LNCaP clone FGC (cell line): ENCODE measurements at regions not wholly inside any gene's neighbourhood (a gene's known extent, or its start where the extent isn't known, plus 50 kb on each side); places are given as distances from the start of the nearest gene placed in this dataset.
"Not testable (repeated sequence)": the region's sequence is repeated elsewhere in the genome, so short reads cannot be mapped to it uniquely, and the experiment has no call there.

ENCODE experiments used
- DNase-seq: peaks from one replicate; pipeline ENCODE4 v3.0.0-alpha.2; 2011; ENCODE audit warnings: low read depth
- H3K4me3 ChIP-seq: 2 replicates; pipeline ENCODE4 v1.5.1; 2011; ENCODE audit warnings: mild to moderate bottlenecking, low read depth, low read length, control low read depth
- CTCF ChIP-seq: IDR thresholded peaks from 2 replicates; pipeline ENCODE4 v1.5.1; 2012; ENCODE audit warnings: mild to moderate bottlenecking; ENCODE audit not compliant: control insufficient read depth, insufficient read depth; ENCODE audit errors: extremely low read depth

GRCh38 chr14:58772116-58772515 lies 134.4 kb downstream of the DACT1 start:
- DNase-seq, result no peak
- TF ChIP-seq CTCF, result no peak
- no peak overlapping the region for H3K4me3 ChIP-seq

- H3K4me3 ChIP-seq, result no peak overlapping the region
- no peak for TF ChIP-seq CTCF
- no peak for DNase-seq
These were observed 135.2 kb downstream of the DACT1 start for GRCh38 chr14:58772794-58773620.

GRCh38 chr14:58774531-58774930 lies 136.8 kb downstream of the DACT1 start:
- TF ChIP-seq CTCF, result no peak
- DNase-seq, result no peak
- H3K4me3 ChIP-seq, result no peak overlapping the region

- DNase-seq, H3K4me3 ChIP-seq: not testable (repeated sequence)
These were observed 137.4 kb downstream of the DACT1 start for GRCh38 chr14:58775130-58775529.

- no peak overlapping the region for H3K4me3 ChIP-seq
- TF ChIP-seq CTCF, result no peak
- DNase-seq, result no peak
These were observed 138.8 kb downstream of the DACT1 start for GRCh38 chr14:58776516-58776915.

- TF ChIP-seq CTCF, result no peak
- no peak for DNase-seq
These were observed 139.8 kb downstream of the DACT1 start for GRCh38 chr14:58777541-58777979.

GRCh38 chr14:58778202-58778601 lies 140.4 kb downstream of the DACT1 start:
- TF ChIP-seq CTCF, result no peak
- no peak overlapping the region for H3K4me3 ChIP-seq
- no peak for DNase-seq

More at GRCh38 chr14:58777541-58777979, 139.8 kb downstream of the DACT1 start:
- H3K4me3 ChIP-seq, result no peak overlapping the region
